Stimulated activated CD8-positive, alpha-beta memory T cell treated with anti-CD3 and anti-CD28 coated beads, Interleukin-4, amount 100 ng/mL, for 48 hours (primary cell): ENCODE measurements at regions not wholly inside any gene's neighbourhood (a gene's known extent, or its start where the extent isn't known, plus 50 kb on each side); places are given as distances from the start of the nearest gene placed in this dataset.
"Not testable (repeated sequence)": the region's sequence is repeated elsewhere in the genome, so short reads cannot be mapped to it uniquely, and the experiment has no call there.

Source experiments
- DNase-seq: peaks from one replicate; pipeline ENCODE4 v3.0.0-alpha.2; 2020

DNA sequence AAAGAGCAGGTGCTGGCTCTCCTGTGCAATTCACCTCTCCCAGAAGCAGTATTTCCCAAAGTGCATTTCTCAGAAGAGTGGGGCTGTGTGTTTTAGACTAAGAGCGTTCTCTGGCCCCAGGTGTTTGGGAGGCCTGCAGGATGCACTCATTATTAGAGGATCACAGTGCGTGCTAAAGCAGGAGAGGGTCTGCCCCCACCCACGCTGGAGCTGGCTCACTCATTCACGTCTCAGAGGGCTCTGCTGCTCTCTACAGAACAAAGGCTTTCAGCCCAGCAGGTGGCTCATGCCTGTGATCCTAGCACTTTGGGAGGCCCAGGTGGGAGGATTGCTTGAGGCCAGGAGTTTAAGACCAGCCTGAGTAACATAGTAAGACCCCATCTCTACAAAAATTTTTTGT, 756.7 kb downstream of the UQCRFS1 start:
- DNase-seq: peak; percentile 38

- DNase-seq: no peak
These were observed 758.9 kb downstream of the UQCRFS1 start for GRCh38 chr19:28454083-28454482.

GRCh38 chr19:28453420-28453819, 759.5 kb downstream of the UQCRFS1 start:
- no peak for DNase-seq

DNA sequence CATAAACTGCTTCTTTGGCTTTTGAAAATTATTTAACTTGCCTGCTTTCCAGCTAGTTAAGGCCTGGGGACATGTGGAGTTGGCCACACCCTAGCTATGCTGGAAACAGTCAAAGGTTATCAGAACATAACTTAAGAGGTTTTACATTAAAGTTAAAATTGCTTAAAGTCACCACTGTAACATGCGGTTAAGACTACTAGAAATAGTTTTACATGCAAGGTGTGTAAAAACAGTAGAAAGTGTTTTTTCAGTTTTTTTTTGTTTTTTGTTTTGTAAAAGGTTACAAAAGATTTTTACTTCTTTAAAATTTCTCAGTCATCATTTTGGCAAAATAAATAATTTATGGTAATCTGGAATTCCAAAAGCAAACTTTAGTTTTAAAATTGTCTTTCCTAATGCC, 763.1 kb downstream of the UQCRFS1 start:
- no peak for DNase-seq

DNA sequence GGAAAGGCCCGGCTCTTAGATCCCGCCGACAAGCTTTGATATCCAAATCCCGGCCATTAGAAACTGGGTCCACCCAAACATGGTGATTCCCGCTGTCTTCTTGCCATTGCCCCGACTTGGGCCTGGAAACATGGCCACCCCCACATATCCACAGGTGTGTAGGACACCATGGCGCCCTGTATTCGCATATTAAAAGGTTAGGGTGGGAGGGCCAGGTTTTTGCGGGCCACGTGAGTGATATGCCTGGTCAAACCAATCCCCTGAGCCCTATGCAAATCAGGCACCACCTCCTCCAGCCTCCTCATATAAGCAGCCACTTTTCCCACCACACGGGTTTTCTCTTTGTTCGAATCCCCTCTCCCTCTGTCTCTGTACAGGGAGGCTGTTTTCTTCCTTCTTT, 766.4 kb downstream of the UQCRFS1 start:
- DNase-seq: no peak

DNA sequence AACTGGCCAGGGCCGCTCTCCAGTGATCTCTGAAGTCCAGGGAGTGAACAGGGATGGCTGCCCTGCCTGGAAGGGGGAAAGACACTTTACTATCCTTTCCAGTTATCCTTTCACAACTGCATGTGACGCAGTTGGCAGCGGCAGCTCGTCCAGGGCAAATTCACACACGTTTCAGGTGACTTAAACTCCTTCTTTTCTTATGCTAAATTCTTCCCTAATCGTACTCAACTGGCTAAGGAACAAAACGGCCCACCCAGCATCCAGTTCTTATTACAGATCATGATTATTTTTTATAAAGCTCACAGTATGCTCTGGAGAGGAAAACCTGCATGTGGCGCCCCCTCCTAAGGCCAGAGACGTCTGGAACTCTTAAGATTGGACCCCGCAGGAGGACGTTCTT, 767.1 kb downstream of the UQCRFS1 start:
- DNase-seq: no peak

DNA sequence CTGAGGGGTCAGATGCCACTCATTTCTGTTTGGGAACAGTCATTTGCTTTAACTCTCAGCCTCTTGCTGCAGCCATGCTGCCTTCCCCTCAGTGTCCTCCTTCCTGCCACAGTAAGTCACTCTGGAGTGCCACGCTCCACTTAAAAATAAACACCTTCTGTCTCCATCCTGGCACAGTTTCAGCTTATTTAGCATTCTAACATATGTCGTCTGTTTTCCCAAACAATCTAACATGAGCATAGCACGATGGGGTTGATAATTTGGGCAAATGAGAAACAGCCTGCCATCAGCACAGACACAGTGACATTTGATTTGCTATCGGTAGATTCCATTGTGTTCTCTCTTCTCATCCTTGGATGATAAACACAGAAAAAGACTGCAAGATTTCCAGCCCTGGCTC, 768.6 kb downstream of the UQCRFS1 start:
- no peak for DNase-seq

DNA sequence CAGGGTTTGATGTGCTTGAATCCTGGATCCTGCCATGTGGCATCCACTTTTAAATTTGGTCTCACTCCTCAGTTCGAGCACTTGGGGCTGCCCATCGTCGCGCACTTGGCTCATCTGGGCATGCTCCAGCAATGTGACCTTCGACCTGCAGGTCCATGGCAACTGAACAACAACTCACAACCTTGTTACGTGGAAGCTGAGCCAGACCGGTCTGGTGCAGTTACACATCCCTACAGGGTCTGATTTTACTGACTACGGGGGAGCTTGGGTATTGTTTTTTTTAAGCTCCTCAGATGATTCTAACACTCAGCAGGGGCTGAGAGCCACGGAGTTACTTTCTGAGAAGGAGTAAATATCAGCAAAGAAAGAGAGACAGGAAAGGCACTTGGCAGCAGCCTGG, 769.6 kb downstream of the UQCRFS1 start:
- no peak for DNase-seq

GRCh38 chr19:28437390-28438346, 775.3 kb downstream of the UQCRFS1 start:
- DNase-seq: no peak

GRCh38 chr19:28436320-28436719, 776.6 kb downstream of the UQCRFS1 start:
- no peak for DNase-seq

- DNase-seq: no peak
These were observed 777.2 kb downstream of the UQCRFS1 start for GRCh38 chr19:28435551-28436271.

DNA sequence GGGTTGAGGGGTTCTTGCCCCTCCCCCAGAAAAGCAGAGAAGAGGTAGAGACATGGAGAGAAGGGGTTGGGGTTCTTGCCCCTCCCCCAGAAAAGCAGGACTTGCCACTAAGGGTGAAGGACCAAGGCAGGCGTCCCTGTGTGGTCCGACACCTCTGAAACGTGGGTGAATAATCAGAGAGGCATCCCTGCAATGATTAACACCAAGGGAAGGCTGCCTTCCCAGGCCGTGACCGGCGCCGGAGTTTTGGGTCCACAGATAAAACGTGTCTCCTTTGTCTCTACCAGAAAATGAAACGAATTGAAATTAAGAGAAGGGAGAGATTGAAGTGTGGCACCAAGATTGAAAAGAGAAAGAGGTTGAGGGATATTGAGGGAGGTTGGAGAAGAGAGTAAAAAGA, 778.2 kb downstream of the UQCRFS1 start:
- not testable (repeated sequence) for DNase-seq

GRCh38 chr19:28434365-28434764, 778.6 kb downstream of the UQCRFS1 start:
- not testable (repeated sequence) for DNase-seq

DNA sequence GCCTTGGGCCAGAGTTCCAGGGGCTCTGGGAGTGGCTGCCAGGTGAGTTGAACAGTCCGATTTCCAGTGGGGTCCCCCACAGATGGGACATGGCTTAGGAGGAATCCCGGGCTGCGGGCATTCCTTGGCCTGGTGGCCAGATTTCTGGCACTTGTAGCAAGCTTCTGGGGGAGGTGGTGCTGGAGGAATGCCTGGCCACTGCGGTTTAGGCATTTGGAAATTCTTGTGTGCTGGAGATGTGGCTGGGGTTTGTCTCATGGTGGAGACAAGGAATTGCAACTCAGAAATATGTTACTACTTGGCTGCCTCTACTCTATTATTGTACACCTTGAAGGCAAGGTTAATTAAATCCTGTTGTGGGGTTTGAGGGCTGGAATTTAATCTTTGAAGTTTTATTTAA, 779.8 kb downstream of the UQCRFS1 start:
- not testable (repeated sequence) for DNase-seq

DNA sequence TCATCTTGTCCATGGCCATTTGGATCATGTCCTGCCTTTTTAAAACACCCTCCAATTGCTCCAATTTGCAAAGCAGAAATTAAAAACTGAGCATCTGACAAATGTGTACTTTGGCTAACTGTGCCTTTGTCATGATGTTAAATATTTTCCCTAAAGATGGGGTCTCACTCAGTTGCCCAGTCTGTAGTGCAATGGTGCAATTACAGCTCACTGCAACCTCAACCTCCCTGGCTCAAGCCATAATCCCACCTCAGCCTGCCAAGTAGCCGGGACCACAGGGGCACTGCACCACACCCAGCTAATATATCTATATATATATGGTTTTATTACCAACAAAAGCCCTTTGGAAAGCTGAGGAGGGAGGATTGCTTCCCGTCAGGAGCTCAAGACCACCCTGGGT, 782.7 kb downstream of the UQCRFS1 start:
- no peak for DNase-seq

DNA sequence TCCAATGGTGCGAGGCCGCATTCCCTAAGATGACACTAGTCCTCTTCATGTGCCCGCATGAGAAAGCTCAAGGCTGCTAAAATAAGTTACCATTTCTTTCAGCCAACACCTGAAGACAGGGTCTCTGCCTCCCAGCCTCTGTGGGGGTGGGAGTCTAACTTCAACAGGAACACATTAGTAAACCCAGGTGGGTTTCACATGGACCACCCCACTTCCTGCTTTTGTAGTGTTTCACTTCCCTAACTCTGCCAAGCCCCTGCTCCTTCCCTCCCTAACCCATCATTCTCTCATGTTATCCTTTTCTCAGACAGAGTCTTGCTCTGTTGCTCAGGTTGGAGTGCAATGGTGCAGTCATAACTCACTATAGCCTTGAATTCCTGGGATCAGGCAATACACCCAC, 783.6 kb downstream of the UQCRFS1 start:
- no peak for DNase-seq

DNA sequence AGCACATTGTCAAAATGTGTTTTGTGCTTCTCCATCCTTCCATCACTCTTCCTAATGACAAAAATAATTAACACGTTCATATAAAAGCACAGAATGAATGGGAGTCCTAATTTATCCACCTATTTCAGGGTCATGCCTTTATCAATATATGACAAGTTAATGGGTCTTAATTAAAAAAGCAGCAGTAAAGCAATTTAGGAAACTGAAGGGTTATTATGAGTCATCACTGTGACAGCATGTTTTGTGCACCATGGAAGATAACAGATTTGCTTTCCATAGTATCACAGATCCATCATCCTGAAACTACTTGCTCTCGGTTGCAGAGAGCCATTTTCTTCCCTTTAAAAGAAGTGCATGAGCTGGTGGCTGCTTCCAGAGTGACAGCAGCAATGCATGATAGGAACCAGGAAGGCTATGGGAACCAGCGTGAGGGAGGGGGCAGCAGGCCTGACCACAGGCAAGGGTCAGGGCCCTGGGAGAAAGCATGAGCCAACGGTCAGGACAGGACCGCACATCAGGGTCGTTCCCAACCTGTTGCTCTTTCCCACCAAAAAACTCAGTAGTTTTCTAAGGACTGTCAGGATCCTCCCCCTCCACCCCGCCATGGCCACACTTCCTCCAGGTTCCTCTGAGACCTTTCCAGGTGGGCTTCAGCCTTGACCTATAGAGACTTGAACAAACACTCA, 784.1 kb downstream of the UQCRFS1 start:
- no peak for DNase-seq

DNA sequence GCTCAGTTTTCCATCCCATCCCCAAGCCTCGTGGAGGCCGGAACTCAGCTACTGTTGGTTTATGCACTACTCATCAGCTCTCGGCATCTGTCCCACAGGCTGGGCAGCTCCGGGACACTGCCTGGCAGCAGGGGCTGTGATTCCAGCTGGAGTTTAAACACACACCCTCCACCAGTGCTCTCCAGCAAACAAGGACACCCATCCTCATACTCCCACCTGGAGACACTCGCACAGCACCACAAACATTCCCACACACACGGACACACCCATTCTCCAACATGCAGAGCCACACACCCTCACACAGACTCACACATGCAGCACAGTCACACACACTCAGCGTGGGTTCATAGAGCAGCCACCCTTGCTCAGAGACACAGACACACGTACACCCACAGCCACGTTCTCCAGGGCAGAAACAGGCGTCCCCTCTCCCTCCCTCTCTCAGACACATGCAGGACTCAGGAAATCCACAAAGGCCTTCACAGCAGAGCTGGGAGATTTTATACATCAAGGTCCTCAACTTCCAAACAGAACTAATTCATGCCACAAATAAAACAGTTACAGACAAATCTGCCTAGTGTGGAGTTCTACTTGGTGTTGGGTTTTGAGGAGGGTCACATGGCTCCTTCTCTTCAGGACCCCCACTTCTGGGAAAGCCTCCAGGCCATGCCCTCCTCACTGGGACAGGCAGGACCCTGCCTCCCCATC, 785.4 kb downstream of the UQCRFS1 start:
- no peak for DNase-seq

DNA sequence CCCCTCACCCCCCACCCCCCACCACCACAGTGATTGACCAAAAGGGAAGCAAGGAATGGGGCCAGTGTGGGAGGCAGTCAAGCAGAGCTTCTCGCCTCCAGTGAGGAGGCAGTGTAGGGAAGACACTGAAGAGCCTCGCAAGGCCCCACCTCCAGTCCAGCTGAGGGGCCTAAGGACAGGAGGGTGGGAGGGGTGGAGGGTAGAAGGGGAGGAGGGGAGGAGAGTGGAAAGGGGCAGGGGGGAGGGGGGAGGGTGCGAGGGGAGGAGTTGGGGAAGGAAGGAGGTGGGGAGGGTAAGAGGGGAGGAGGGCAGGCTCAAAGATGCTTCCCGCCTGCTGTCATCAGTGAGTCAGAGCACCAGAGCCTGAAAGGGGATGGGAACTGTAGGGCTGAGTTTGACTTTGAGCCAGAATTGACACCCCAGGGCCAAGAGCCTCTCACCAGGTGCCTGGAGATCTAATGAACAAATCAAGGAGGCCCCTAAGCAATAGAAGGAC, 786.2 kb downstream of the UQCRFS1 start:
- DNase-seq: no peak

GRCh38 chr19:28426110-28426729, 786.7 kb downstream of the UQCRFS1 start:
- no peak for DNase-seq

DNA sequence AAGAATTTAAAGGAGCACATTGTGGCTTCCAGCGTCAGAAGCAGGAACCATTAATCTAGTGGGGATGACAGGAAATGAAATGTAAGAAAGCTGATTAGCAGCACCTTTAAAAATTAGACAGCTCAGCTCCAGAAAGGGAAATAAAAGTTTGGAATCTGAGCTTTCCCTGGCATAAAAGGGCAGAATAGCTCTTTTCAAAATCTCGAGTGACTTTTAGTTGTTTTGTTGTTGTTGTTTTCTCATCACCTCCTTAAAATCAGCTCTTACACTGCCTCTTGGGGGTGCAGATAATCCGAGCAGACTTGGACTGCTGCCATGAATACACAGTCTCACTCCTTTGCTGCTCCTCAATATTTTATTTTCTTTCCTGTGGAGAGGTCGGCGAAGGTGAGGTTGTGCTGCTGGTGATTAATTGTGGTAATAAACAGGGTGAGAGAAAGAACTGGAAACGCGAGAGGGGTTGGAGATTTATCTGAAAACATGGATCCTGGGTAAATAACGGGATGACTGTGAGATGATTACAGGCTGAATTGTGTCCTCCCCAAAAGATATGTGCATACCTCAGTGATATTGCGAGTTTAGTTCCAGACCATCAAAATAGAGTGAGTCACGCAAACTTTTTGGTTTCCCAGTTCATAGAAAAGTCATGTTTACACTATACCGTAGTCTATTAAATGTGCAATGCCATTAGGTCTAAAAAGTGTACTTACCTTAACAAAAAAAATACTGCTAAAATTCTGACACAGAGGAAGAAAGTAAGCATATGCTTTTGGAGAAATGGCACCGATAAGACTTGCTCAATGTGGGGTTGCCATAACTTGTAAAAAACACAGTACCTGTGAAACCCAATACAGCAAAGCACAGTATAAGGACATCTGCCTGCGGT, 787.7 kb downstream of the UQCRFS1 start:
- no peak for DNase-seq
